ENCODE measurements at regions not wholly inside any gene's neighbourhood (a gene's known extent, or its start where the extent isn't known, plus 50 kb on each side); places are given as distances from the start of the nearest gene placed in this dataset.

- no peak for DNase-seq
Observed at GRCh38 chr17:52828621-52829020, 670.1 kb upstream of the CA10 start.

GRCh38 chr17:52827526-52827925, 669.0 kb upstream of the CA10 start:
- no peak for DNase-seq

GRCh38 chr17:52824542-52824941, 666.0 kb upstream of the CA10 start:
- DNase-seq, result no peak

GRCh38 chr17:52823155-52823554, 664.6 kb upstream of the CA10 start:
- no peak for DNase-seq

- DNase-seq, result no peak
Observed at GRCh38 chr17:52790359-52790955, 631.9 kb upstream of the CA10 start.

- DNase-seq, result no peak
Observed at GRCh38 chr17:52789829-52790228, 631.3 kb upstream of the CA10 start.

- no peak for DNase-seq
Observed at GRCh38 chr17:52776234-52776633, 617.7 kb upstream of the CA10 start.

GRCh38 chr17:52762794-52763167, 604.3 kb upstream of the CA10 start:
- no peak for DNase-seq

- no peak for DNase-seq
Observed at GRCh38 chr17:52762147-52762793, 603.8 kb upstream of the CA10 start.

GRCh38 chr17:52759864-52760263, 601.4 kb upstream of the CA10 start:
- DNase-seq, result no peak

GRCh38 chr17:52758481-52758880, 600.0 kb upstream of the CA10 start:
- no peak for DNase-seq

- no peak for DNase-seq
Observed at GRCh38 chr17:52756746-52757145, 598.2 kb upstream of the CA10 start.

GRCh38 chr17:52754838-52755237, 596.3 kb upstream of the CA10 start:
- DNase-seq, result no peak

- no peak for DNase-seq
Observed at GRCh38 chr17:52751051-52751450, 592.5 kb upstream of the CA10 start.

GRCh38 chr17:52744179-52744578, 585.7 kb upstream of the CA10 start:
- no peak for DNase-seq

- DNase-seq, result no peak
Observed at GRCh38 chr17:52740006-52740405, 581.5 kb upstream of the CA10 start.

- no peak for DNase-seq
Observed at GRCh38 chr17:52738791-52739190, 580.3 kb upstream of the CA10 start.

- no peak for DNase-seq
Observed at GRCh38 chr17:52737071-52737470, 578.6 kb upstream of the CA10 start.

GRCh38 chr17:52732841-52733240, 574.3 kb upstream of the CA10 start:
- no peak for DNase-seq

GRCh38 chr17:52724578-52724977, 566.1 kb upstream of the CA10 start:
- no peak for DNase-seq

GRCh38 chr17:52721910-52722309, 563.4 kb upstream of the CA10 start:
- DNase-seq, result no peak

- no peak for DNase-seq
Observed at GRCh38 chr17:52710363-52710901, 551.9 kb upstream of the CA10 start.

GRCh38 chr17:52709724-52710123, 551.2 kb upstream of the CA10 start:
- no peak for DNase-seq

- DNase-seq, result no peak
Observed at GRCh38 chr17:52696362-52696761, 537.8 kb upstream of the CA10 start.

- no peak for DNase-seq
Observed at GRCh38 chr17:52686140-52686539, 527.6 kb upstream of the CA10 start.

Measured in bone marrow (tissue), 2 donors.